Neural cell (in vitro differentiated cells): ENCODE measurements at regions not wholly inside any gene's neighbourhood (a gene's known extent, or its start where the extent isn't known, plus 50 kb on each side); places are given as distances from the start of the nearest gene placed in this dataset.

ENCODE experiments used
- CTCF ChIP-seq: fragments of 450-650 bp; IDR thresholded peaks from 2 replicates; pipeline ENCODE4 v1.5.1; 2014; ENCODE audit warnings: antibody characterized with exemption, mild to moderate bottlenecking, moderate library complexity; ENCODE audit not compliant: poor library complexity, severe bottlenecking
- EP300 ChIP-seq: fragments of 450-650 bp; conservative IDR thresholded peaks from 2 replicates; pipeline ENCODE4 v1.6.1; 2014; ENCODE audit warnings: antibody characterized with exemption, mild to moderate bottlenecking, moderate library complexity; ENCODE audit not compliant: poor library complexity, severe bottlenecking
- EZH2 ChIP-seq: fragments of 200-600, 300-800 bp; shearing (Covaris generic), sonication (generic); IDR thresholded peaks from 2 replicates; pipeline ENCODE4 v1.6.1; 2014; ENCODE audit warnings: antibody characterized with exemption, low read length, borderline replicate concordance, mild to moderate bottlenecking; ENCODE audit not compliant: insufficient read depth, poor library complexity, severe bottlenecking
- MXI1 ChIP-seq: fragments of 450-650 bp; conservative IDR thresholded peaks from 2 replicates; pipeline ENCODE4 v1.6.1; 2014; ENCODE audit warnings: antibody characterized with exemption, mild to moderate bottlenecking; ENCODE audit not compliant: poor library complexity, severe bottlenecking
- POLR2AphosphoS5 ChIP-seq: IDR thresholded peaks from 2 replicates; pipeline ENCODE4 v1.6.1; 2012
- REST ChIP-seq: IDR thresholded peaks from 2 replicates; pipeline ENCODE4 v1.6.1; 2012; ENCODE audit warnings: borderline replicate concordance
- SMC3 ChIP-seq: fragments of 450-650 bp; conservative IDR thresholded peaks from 2 replicates; pipeline ENCODE4 v1.6.1; 2014; ENCODE audit warnings: antibody characterized with exemption, mild to moderate bottlenecking, moderate library complexity; ENCODE audit not compliant: poor library complexity
- TAF1 ChIP-seq: IDR thresholded peaks from 2 replicates; pipeline ENCODE4 v1.6.1; 2012; ENCODE audit warnings: low read depth

GRCh38 chr12:83979785-83980184 lies 932.8 kb downstream of the SLC6A15 start:
- TF ChIP-seq TAF1, result no peak
- TF ChIP-seq CTCF, result no peak
- TF ChIP-seq EZH2, result no peak
- no peak for TF ChIP-seq REST
- TF ChIP-seq EP300, result no peak
- no peak for TF ChIP-seq SMC3
- no peak for TF ChIP-seq POLR2AphosphoS5
- no peak for TF ChIP-seq MXI1
